Stomach (tissue), 8 donors: ENCODE measurements at regions not wholly inside any gene's neighbourhood (a gene's known extent, or its start where the extent isn't known, plus 50 kb on each side); places are given as distances from the start of the nearest gene placed in this dataset.

Experiments used
- DNase-seq, 2 donors: peaks; one replicate each; pipeline versions ENCODE4 v3.0.0 to v3.0.0-alpha.2; 2013 to 2019
- H3K27ac ChIP-seq, 5 donors: fragments of 200-600 bp in 4 of 5; sonication (generic) in 4 of 5; one replicate each; pipeline ENCODE4 v1.5.1; 2013 to 2019; ENCODE audit warnings: mild to moderate bottlenecking in 1 of 5, moderate library complexity in 1 of 5
- H3K27me3 ChIP-seq, 3 donors: fragments of 200-600 bp; sonication (generic); one replicate each; pipeline ENCODE4 v1.5.1; 2017 to 2019; ENCODE audit warnings: mixed run types in 1 of 3
- H3K36me3 ChIP-seq, 4 donors: fragments of 200-600 bp; sonication (generic); 1 replicate in 3 of 4; 2 replicates in 1 of 4; pipeline ENCODE4 v1.5.1; 2016 to 2019
- H3K4me1 ChIP-seq, 4 donors: fragments of 200-600 bp; sonication (generic); one replicate each; pipeline ENCODE4 v1.5.1; 2016 to 2019
- H3K4me3 ChIP-seq, 4 donors: fragments of 200-600 bp; sonication (generic) in 3 of 4; one replicate each; pipeline ENCODE4 v1.5.1; 2016 to 2019; ENCODE audit warnings: mild to moderate bottlenecking in 1 of 4
- H3K9me3 ChIP-seq, 4 donors: fragments of 200-600 bp; sonication (generic); one replicate each; pipeline ENCODE4 v1.5.1; 2016 to 2019
- EP300 ChIP-seq: sonication (generic); formaldehyde crosslinking; IDR thresholded peaks from one replicate; pipeline ENCODE4 v1.6.1; 2017; ENCODE audit warnings: antibody characterized with exemption
- POLR2A ChIP-seq, 4 donors: fragments of 450-650 bp; IDR thresholded peaks; one replicate each; pipeline ENCODE4 v1.6.1; 2016; ENCODE audit warnings: antibody characterized with exemption in 4 of 4, control low read depth in 2 of 4, mild to moderate bottlenecking in 1 of 4, moderate library complexity in 1 of 4
- POLR2AphosphoS5 ChIP-seq, 3 donors: sonication (generic); formaldehyde crosslinking; IDR thresholded peaks; one replicate each; pipeline ENCODE4 v1.6.1; 2016; ENCODE audit warnings: antibody characterized with exemption in 3 of 3
- WGBS, 5 donors: extraction: QIAGEN DNeasy Blood & Tissue Kit in 3 of 5; methylation state at CpG; one replicate each; pipeline versions ENCODE4 v1.1.5 to v1.1.7; 2013 to 2018; 5-methylcytosine and 5-hydroxymethylcytosine counted together
- intact Hi-C: fragments of 100-400 bp; cut with DNase I; formaldehyde crosslinking; loops from one replicate; pipeline ENCODE4 v1.15.1; 2023; ENCODE audit warnings: low total_unique reads
- TF ChIP-seq, protein P1 (sequence below), 7 experiments: fragments of 450-650 bp in 4 of 7; fragments of 200-600 bp in 3 of 7; sonication (generic) in 3 of 7; IDR thresholded peaks; one replicate each; pipeline ENCODE4 v1.5.1; 2016 to 2019; ENCODE audit warnings: antibody characterized with exemption in 7 of 7, control low read depth in 2 of 7, mild to moderate bottlenecking in 1 of 7
- donor health status: healthy with polysubstance abuse.
- donor health status: Bipolar disorder and iron deficiency.
- donor health status: healthy.

GRCh38 chr5:164651546-164652275 lies 1146.3 kb downstream of the MAT2B start:
- TF ChIP-seq POLR2AphosphoS5 (IDR thresholded peaks at IDR 0.05) (no peak), POLR2A (IDR thresholded peaks at IDR 0.05) (no peak), EP300 (no peak)
- TF ChIP-seq, protein P1, sequence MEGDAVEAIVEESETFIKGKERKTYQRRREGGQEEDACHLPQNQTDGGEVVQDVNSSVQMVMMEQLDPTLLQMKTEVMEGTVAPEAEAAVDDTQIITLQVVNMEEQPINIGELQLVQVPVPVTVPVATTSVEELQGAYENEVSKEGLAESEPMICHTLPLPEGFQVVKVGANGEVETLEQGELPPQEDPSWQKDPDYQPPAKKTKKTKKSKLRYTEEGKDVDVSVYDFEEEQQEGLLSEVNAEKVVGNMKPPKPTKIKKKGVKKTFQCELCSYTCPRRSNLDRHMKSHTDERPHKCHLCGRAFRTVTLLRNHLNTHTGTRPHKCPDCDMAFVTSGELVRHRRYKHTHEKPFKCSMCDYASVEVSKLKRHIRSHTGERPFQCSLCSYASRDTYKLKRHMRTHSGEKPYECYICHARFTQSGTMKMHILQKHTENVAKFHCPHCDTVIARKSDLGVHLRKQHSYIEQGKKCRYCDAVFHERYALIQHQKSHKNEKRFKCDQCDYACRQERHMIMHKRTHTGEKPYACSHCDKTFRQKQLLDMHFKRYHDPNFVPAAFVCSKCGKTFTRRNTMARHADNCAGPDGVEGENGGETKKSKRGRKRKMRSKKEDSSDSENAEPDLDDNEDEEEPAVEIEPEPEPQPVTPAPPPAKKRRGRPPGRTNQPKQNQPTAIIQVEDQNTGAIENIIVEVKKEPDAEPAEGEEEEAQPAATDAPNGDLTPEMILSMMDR (IDR thresholded peaks at IDR 0.05) = no peak
- intact Hi-C loops = no loop called here
- no peak overlapping the region for H3K4me3 ChIP-seq

DNA sequence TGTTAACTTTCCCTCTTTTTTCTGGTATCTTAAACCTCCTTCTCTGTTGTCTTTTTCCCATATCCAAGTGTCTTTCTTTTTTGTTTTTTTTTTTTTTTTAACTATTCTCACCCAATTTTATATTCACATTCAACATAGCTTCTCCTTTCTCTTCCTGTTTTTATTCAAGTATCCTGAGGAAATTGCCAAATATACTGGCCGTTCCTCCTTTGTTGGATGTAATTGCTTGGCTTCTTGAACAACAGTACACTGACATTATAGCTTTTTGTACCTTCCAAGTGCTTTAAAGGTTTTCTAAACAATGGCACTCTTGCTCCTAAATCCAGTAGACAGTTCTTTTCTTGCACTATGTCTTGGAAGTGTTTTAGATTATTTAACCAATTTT lies 1146.8 kb downstream of the MAT2B start:
- WGBS, 5 donors = 70 to 80% (median 78%) methylated on average over 1 of the region's 1 CpG
- intact Hi-C loops = no loop called here

More at GRCh38 chr5:164651546-164652275, 1146.3 kb downstream of the MAT2B start:
- WGBS, 5 donors = 62 to 80% (median 78%) methylated on average over 7 of the region's 7 CpGs
- H3K27ac ChIP-seq = no peak overlapping the region
- H3K9me3 ChIP-seq = no peaks in the 10 kb centered on the region
- no peak for DNase-seq
- no peaks in the 10 kb centered on the region for H3K4me1 ChIP-seq
- no peaks in the 10 kb centered on the region for H3K27me3 ChIP-seq
- no peaks in the 10 kb centered on the region for H3K36me3 ChIP-seq

DNA sequence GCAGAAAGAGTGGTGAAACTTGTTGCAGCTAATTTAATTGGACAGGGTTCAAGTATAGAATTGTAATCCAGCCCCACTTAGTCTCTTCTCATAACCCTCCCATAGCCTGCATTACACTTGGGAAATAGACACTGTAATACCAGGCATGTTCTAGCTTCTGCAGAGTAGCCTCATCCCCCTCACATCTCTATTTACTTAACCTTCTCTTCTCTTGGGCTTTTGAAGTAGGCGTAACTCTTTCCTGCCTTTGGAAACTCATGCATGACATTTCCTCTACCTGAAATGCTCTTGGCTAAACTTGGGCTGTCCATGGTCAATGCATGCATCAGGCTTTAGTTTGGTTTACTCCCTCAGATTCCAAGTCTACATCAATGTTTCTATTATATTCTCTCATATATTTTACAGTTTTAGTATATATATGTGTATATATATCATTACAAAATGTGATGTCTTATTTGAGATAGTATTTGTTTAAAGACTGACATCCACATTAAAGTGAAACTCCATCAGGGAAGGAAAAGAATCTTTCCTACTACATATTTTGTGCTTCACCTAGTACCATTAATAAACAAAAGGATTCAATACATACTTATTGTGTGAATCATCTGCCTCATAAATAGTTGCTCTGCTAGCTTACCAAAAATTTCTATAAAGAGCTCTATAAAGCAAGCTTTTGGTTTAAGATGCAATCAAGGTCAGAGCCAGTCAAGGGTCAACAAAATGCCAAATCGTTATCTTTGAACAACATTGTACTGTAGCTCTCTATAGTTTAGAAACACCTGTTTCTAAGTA lies 1158.0 kb downstream of the MAT2B start:
- TF ChIP-seq POLR2AphosphoS5 (IDR thresholded peaks at IDR 0.05) = no peak
- no peak for TF ChIP-seq EP300
- TF ChIP-seq POLR2A (IDR thresholded peaks at IDR 0.05) = no peak
- TF ChIP-seq, protein P1 (IDR thresholded peaks at IDR 0.05) = no peak
- Histone ChIP-seq H3K9me3 (no peaks in the 10 kb centered on the region), H3K27me3 (no peaks in the 10 kb centered on the region), H3K4me1 (no peaks in the 10 kb centered on the region), H3K4me3 (no peak overlapping the region), H3K27ac (no peak overlapping the region), H3K36me3 (no peaks in the 10 kb centered on the region)
- WGBS, 5 donors = 71 to 87% (median 83%) methylated on average over 2 of the region's 2 CpGs
- intact Hi-C loops = no loop called here
- no peak for DNase-seq

More for the DNA sequence above, 1146.8 kb downstream of the MAT2B start:
- no peak overlapping the region for H3K27ac ChIP-seq
- no peaks in the 10 kb centered on the region for H3K9me3 ChIP-seq
- DNase-seq = no peak
- H3K27me3 ChIP-seq = no peaks in the 10 kb centered on the region
- no peaks in the 10 kb centered on the region for H3K4me1 ChIP-seq
- H3K4me3 ChIP-seq = no peak overlapping the region
- TF ChIP-seq EP300 = no peak
- no peak for TF ChIP-seq POLR2A (IDR thresholded peaks at IDR 0.05)
- TF ChIP-seq, protein P1 (IDR thresholded peaks at IDR 0.05) = no peak
- TF ChIP-seq POLR2AphosphoS5 (IDR thresholded peaks at IDR 0.05) = no peak
- no peaks in the 10 kb centered on the region for H3K36me3 ChIP-seq

DNA sequence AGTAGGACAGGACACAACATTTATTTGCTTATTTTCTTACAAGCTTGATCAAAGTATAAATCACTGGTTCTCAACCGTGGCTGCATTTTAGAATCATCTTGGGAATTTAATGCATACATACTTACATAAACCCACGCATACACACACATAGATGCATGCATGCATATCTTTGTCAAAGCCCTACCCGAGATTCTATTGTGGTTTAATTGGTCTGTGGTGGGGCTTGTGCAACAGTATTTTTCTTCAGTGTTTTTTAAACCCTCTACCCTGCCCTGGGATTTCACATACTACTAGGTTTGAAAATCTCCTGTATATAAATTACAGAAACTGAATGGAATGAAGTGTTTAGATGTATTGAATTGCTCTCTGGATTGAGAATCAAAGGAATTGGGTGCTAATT lies 1166.2 kb downstream of the MAT2B start:
- 62 to 73% (median 68%) methylated on average over 3 of the region's 3 CpGs for WGBS, 5 donors
- Histone ChIP-seq H3K36me3 (no peaks in the 10 kb centered on the region), H3K4me3 (no peak overlapping the region), H3K27me3 (no peaks in the 10 kb centered on the region), H3K9me3 (no peaks in the 10 kb centered on the region), H3K4me1 (no peaks in the 10 kb centered on the region), H3K27ac (no peak overlapping the region)
- intact Hi-C loops = no loop called here
- no peak for DNase-seq
- TF ChIP-seq, protein P1 (IDR thresholded peaks at IDR 0.05) = no peak
